ACC112 (cell line): ENCODE measurements at regions not wholly inside any gene's neighbourhood (a gene's known extent, or its start where the extent isn't known, plus 50 kb on each side); places are given as distances from the start of the nearest gene placed in this dataset.

Source experiments
- H2AFZ ChIP-seq: fragments of 200-600 bp; sonication (generic); one replicate; pipeline ENCODE4 v1.6.0; 2017; ENCODE audit warnings: antibody characterized with exemption, low read length; ENCODE audit not compliant: unreplicated experiment
- H3K27ac ChIP-seq: fragments of 200-600 bp; sonication (generic); 2 replicates; pipeline ENCODE4 v1.5.1; 2014; ENCODE audit warnings: low read depth, mild to moderate bottlenecking, antibody characterized with exemption, low read length, moderate library complexity
- H3K27me3 ChIP-seq: fragments of 200-600 bp; sonication (generic); 2 replicates; pipeline ENCODE4 v1.6.1; 2014; ENCODE audit warnings: mild to moderate bottlenecking, antibody characterized with exemption, low read length, moderate library complexity, mixed read lengths; ENCODE audit not compliant: insufficient read depth
- H3K36me3 ChIP-seq: fragments of 200-600 bp; sonication (generic); 2 replicates; pipeline ENCODE4 v1.6.1; 2016; ENCODE audit warnings: mild to moderate bottlenecking, antibody characterized with exemption, low read length, moderate library complexity, mixed read lengths; ENCODE audit not compliant: insufficient read depth
- H3K4me1 ChIP-seq: fragments of 200-600 bp; sonication (generic); one replicate; pipeline ENCODE4 v1.6.1; 2016; ENCODE audit warnings: low read length, mixed read lengths; ENCODE audit not compliant: insufficient read depth, unreplicated experiment, control insufficient read depth
- H3K4me3 ChIP-seq: fragments of 200-600 bp; sonication (generic); 2 replicates; pipeline ENCODE4 v1.5.1; 2014; ENCODE audit warnings: mild to moderate bottlenecking, low read depth, low read length
- H3K79me2 ChIP-seq: fragments of 200-600 bp; sonication (generic); one replicate; pipeline ENCODE4 v1.6.0; 2016; ENCODE audit warnings: low read length; ENCODE audit not compliant: control insufficient read depth, unreplicated experiment, insufficient read depth

DNA sequence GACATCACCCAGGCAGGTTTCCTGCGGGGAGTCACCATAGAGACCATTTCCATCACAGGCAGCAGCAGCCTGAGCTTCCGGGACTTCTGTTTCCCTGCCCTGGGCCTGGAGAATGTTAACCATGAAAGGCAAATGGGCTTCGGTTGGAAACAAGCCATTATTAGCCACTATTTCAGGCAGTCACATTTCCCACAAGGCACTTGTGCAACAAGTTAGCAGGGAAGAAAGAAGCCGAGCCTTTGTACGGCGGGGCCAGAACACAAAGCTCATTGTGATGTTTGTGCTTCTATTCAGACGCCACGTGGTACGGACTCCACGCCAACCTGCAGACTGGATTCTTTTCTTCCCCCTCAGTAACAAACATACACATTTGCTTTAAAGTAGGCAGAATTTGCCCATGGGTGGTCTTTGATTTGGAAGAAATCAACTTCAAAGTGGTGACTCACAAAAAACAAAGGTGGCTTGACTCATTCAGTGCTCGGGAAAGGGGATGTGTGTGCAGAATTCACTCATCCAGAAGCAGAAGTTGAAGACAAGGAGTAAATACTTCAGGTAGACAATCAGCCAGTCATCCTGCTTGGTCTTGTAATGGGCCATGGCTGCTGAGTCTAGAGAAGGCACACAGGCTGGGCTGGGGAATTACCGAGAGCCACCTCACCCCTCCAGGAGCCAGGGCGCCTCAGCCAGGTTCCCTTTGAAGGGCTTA, 154.2 kb upstream of the PRMT8 start:
- Histone ChIP-seq H3K27ac (no peak overlapping the region), H3K27me3 (peaks cover 89% of the 10 kb centered on the region), H3K79me2 (no peaks in the 10 kb centered on the region), H2AFZ (no peak overlapping the region), H3K36me3 (no peaks in the 10 kb centered on the region), H3K4me1 (no peaks in the 10 kb centered on the region), H3K4me3 (no peak overlapping the region)

DNA sequence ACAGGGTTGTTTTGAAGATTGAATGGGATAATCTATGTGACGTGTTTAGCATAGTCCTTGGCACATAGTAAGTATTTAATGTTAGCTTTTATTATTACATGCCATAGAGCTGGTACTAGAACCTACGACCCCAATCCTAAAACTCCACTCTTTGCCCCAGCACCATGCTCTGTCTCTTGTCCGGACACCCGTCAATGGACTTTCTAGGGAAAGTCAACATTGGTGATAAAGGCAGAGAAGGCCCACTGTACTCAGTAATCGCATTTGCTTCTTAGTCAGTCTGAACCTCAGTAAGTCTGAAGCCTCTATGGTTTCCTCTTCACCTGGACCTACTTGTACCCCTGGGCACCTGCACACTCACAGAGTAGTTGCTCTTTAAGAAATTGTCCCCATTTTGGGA, 153.1 kb upstream of the PRMT8 start:
- Histone ChIP-seq H3K79me2 (no peaks in the 10 kb centered on the region), H3K27me3 (peaks cover 90% of the 10 kb centered on the region), H3K4me3 (no peak overlapping the region), H3K36me3 (no peaks in the 10 kb centered on the region), H3K4me1 (no peaks in the 10 kb centered on the region), H2AFZ (no peak overlapping the region), H3K27ac (no peak overlapping the region)

DNA sequence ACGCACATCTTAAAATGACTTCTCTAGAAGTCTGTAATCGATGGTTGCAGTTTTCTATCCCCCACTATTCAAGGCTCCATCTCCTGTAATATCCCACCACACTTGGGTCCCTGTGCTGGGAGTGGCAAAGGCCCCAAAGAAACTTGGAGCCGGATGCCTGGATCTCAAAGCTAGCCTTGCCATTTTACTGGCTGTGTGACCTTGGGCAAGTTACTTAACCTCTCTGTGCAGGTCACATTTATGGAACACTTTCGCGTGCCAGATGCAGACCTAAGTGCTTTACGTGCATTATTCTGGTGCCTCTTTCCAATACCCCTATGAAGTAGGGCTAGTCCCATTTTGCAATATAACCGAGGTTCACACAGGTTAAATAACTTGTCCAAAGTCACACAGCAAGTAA, 151.8 kb upstream of the PRMT8 start:
- Histone ChIP-seq H3K27ac (no peak overlapping the region), H3K79me2 (no peaks in the 10 kb centered on the region), H2AFZ (no peak overlapping the region), H3K27me3 (peaks cover 91% of the 10 kb centered on the region), H3K36me3 (no peaks in the 10 kb centered on the region), H3K4me1 (no peaks in the 10 kb centered on the region), H3K4me3 (no peak overlapping the region)

DNA sequence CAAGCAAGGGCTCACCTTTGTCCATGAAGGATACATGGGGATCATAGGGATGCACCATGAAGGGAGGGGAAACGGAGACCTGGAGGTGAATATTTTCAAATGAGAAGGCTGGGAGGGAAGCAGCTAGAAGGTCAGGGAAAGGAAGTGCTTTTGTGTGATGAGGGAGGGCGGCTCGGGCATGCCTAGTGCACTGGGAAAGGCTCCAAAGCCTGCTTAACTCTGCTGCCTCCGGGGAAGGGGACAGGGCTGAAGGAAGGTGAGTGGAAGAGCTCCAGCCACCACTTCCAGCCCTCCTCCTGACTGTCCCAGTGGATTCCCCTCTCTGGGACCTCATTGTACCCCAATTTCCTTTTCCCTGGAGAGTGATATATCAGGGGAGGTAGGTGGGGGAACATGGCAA, 149.4 kb upstream of the PRMT8 start:
- no peak overlapping the region for H2AFZ ChIP-seq
- H3K27me3 ChIP-seq = peaks cover 75% of the 10 kb centered on the region
- no peak overlapping the region for H3K4me3 ChIP-seq
- H3K36me3 ChIP-seq = no peaks in the 10 kb centered on the region
- H3K27ac ChIP-seq = no peak overlapping the region
- no peaks in the 10 kb centered on the region for H3K79me2 ChIP-seq
- no peaks in the 10 kb centered on the region for H3K4me1 ChIP-seq

DNA sequence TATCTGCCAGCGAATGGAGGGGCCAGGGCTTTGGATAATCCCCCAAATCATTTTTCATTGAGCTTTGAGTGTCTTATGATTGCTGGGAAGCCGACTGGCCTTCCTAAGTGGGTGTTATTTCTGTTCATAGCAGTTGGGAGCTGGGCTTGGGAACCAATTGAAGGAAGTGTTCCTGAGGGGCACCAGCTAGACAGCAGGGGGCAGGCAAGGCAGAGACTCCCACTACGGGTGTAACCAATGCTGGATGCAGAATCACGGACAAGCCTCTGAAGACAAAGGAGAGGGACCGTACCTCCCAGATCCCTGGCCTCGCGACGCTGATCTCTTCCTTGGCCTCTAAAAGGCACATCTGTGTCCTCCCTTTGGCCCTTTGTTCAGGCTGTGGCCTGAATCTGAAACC, 149.0 kb upstream of the PRMT8 start:
- Histone ChIP-seq H2AFZ (no peak overlapping the region), H3K27me3 (peaks cover 70% of the 10 kb centered on the region), H3K27ac (no peak overlapping the region)

DNA sequence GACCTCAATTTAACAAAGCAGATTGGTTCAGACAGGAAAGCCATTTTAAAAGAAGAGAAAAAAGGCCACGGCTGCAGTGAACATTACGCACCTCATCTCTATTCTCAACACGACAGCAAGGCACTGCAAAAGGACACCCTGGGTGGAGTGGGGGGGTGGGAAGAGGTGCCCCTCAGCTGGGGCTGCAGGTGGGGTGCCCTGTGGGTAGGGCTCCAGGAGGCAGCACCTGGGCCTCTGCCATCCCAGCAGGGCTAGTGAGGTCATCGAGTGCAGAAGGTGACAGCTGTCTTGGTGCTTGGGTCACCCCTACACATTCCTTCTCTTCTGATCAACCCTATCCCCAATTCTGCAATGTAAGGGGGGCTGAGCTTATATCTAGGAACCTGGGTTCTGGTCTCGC, 142.9 kb upstream of the PRMT8 start:
- no peaks in the 10 kb centered on the region for H3K79me2 ChIP-seq
- no peak overlapping the region for H3K4me3 ChIP-seq
- H3K36me3 ChIP-seq = no peaks in the 10 kb centered on the region
- no peak overlapping the region for H2AFZ ChIP-seq
- H3K27ac ChIP-seq = no peak overlapping the region
- H3K27me3 ChIP-seq = peaks cover 70% of the 10 kb centered on the region
- no peaks in the 10 kb centered on the region for H3K4me1 ChIP-seq

More for the DNA sequence above, 149.0 kb upstream of the PRMT8 start:
- H3K79me2 ChIP-seq = no peaks in the 10 kb centered on the region
- H3K36me3 ChIP-seq = no peaks in the 10 kb centered on the region
- no peaks in the 10 kb centered on the region for H3K4me1 ChIP-seq
- H3K4me3 ChIP-seq = no peak overlapping the region

DNA sequence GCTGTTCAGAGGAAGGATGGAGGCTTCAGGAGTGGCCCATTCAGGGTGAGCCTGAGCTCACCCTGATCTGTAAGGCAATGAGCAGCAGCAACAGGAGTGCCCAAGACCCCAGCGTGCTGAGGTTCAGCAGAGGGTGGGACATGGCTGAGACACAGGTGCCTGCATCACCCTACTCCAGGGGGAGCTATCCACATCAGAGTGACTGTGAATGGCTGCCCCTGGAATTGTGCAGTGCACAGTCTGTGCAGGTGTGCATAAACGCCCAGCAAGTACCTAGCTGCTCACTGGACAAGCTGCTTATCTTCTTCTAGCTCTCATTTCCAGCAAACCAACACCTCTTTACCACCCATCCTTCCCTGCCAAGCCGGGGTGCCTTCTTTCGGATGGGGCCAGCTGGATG, 140.6 kb upstream of the PRMT8 start:
- Histone ChIP-seq H3K4me1 (no peaks in the 10 kb centered on the region), H3K79me2 (no peaks in the 10 kb centered on the region), H2AFZ (no peak overlapping the region), H3K27me3 (peaks cover 82% of the 10 kb centered on the region), H3K4me3 (no peak overlapping the region), H3K27ac (no peak overlapping the region), H3K36me3 (no peaks in the 10 kb centered on the region)

DNA sequence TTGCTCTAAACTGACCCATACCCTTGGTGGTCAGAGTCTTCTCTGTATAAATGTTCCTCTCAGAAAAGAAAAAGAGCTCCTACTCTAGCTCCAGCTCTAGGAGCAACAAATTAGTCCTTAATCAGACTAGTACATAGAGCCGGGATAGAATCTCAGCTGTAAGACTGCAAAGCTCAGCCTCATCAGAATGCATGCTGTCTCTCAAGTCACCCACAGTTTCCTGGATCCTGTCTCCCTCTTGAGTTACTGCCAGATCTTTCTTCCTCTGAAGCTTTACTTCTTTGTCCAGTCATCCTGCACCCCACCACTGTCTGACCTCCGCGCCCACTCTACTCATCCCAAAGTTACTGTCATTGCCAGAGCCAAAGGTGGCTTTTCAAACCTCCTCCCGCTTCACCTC, 139.3 kb upstream of the PRMT8 start:
- no peaks in the 10 kb centered on the region for H3K79me2 ChIP-seq
- H3K4me3 ChIP-seq = no peak overlapping the region
- peaks cover 87% of the 10 kb centered on the region for H3K27me3 ChIP-seq
- H3K36me3 ChIP-seq = no peaks in the 10 kb centered on the region
- no peak overlapping the region for H3K27ac ChIP-seq
- no peak overlapping the region for H2AFZ ChIP-seq
- H3K4me1 ChIP-seq = no peaks in the 10 kb centered on the region

DNA sequence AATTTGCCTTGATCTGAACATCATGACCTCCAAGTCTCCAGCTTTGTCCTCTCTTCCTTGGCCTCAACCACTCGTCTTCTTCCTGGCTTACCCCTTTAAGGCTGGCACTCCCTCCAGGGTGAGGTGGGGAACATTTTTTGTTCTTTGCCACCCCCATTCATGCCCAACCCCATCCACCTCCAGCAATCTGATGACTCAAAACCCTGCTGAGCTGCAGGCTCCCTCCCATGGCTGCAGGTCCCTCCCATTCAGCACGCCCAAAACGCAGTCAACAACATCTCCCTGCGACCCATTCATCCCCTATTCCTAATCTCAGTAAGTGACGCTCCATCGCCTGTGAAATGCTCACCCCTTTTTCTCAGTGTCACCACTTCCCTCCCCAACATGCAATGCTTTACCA, 138.8 kb upstream of the PRMT8 start:
- H3K27ac ChIP-seq = no peak overlapping the region
- H3K4me3 ChIP-seq = no peak overlapping the region
- no peaks in the 10 kb centered on the region for H3K79me2 ChIP-seq
- no peak overlapping the region for H2AFZ ChIP-seq
- H3K4me1 ChIP-seq = no peaks in the 10 kb centered on the region
- peaks cover 91% of the 10 kb centered on the region for H3K27me3 ChIP-seq
- H3K36me3 ChIP-seq = no peaks in the 10 kb centered on the region

DNA sequence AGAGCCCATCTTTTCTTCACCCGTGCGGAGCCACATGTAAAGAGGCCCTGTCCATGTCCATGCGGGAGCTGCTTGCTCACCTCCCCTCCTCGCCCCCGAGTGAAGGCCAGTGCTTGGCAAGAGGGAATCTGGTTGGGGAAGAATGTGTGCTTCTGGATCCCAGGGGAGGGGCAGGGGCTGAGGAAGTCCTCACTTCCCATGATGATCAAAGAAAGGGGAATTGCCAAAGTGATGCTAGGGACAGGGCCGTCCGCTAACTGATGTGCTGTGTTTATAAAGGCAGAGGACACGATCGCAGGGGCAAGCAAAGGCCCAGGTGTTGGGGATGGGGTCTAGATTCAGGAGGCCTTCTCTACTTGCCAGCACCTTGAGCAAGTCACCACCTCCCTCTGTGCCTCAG, 137.4 kb upstream of the PRMT8 start:
- Histone ChIP-seq H2AFZ (no peak overlapping the region), H3K27me3 (peaks cover 87% of the 10 kb centered on the region), H3K4me3 (no peak overlapping the region), H3K4me1 (no peaks in the 10 kb centered on the region), H3K79me2 (no peaks in the 10 kb centered on the region), H3K36me3 (no peaks in the 10 kb centered on the region), H3K27ac (no peak overlapping the region)

DNA sequence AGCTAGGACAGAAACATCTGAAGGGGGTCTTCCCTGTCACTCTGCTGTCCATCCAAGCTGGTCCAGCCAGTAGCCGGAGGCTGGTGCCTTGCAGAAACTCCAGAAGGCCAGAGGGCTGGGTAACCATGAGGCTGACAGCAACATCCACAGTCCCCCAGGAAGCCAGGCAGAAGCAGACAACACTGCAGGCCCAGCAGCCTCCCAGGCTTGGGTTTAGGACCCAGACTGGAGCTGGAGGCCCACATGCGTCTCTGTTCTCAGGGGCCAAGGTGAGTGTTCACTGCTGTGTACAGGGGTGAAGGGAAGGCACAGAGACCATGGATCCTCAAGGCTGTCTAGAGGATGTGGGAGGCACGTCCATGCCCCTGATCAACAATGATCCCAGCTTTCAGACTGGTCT, 136.4 kb upstream of the PRMT8 start:
- H3K4me1 ChIP-seq = no peaks in the 10 kb centered on the region
- no peak overlapping the region for H2AFZ ChIP-seq
- no peak overlapping the region for H3K27ac ChIP-seq
- peaks cover 87% of the 10 kb centered on the region for H3K27me3 ChIP-seq
- H3K36me3 ChIP-seq = no peaks in the 10 kb centered on the region
- H3K4me3 ChIP-seq = no peak overlapping the region
- no peaks in the 10 kb centered on the region for H3K79me2 ChIP-seq
